ENCODE measurements at regions not wholly inside any gene's neighbourhood (a gene's known extent, or its start where the extent isn't known, plus 50 kb on each side); places are given as distances from the start of the nearest gene placed in this dataset.
"Not testable (repeated sequence)": the region's sequence is repeated elsewhere in the genome, so short reads cannot be mapped to it uniquely, and the experiment has no call there.

GRCh38 chr11:22920939-22921565 lies 60.8 kb upstream of the CCDC179 start:
- Mint-ChIP-seq H3K4me3 (no peak overlapping the region), H3K9me3 (no peaks in the 10 kb centered on the region), H3K27ac (no peak overlapping the region), H3K4me1 (no peaks in the 10 kb centered on the region), H3K36me3 (no peaks in the 10 kb centered on the region)
- ATAC-seq: peak; percentile 70
- no peak for DNase-seq (ENCODE audit: low spot score in 2 of 2)

GRCh38 chr11:22922672-22923071 lies 62.4 kb upstream of the CCDC179 start:
- no peak overlapping the region for H3K27ac Mint-ChIP-seq

GRCh38 chr11:22923561-22923960 lies 63.3 kb upstream of the CCDC179 start:
- H3K27ac Mint-ChIP-seq: no peak overlapping the region
- no peak for ATAC-seq
- no peak for DNase-seq (ENCODE audit: low spot score in 2 of 2)
- H3K4me1 Mint-ChIP-seq: no peaks in the 10 kb centered on the region
- H3K4me3 Mint-ChIP-seq: no peak overlapping the region
- no peaks in the 10 kb centered on the region for H3K9me3 Mint-ChIP-seq
- no peaks in the 10 kb centered on the region for H3K36me3 Mint-ChIP-seq

More at GRCh38 chr11:22922672-22923071, 62.4 kb upstream of the CCDC179 start:
- DNase-seq (ENCODE audit: low spot score in 2 of 2) (no peak), ATAC-seq (no peak)
- H3K4me3 Mint-ChIP-seq: no peak overlapping the region
- H3K4me1 Mint-ChIP-seq: no peaks in the 10 kb centered on the region
- no peaks in the 10 kb centered on the region for H3K9me3 Mint-ChIP-seq
- no peaks in the 10 kb centered on the region for H3K36me3 Mint-ChIP-seq

- Mint-ChIP-seq H3K4me3 (no peak overlapping the region), H3K36me3 (no peaks in the 10 kb centered on the region), H3K9me3 (no peaks in the 10 kb centered on the region), H3K27ac (no peak overlapping the region), H3K4me1 (no peaks in the 10 kb centered on the region)
- ATAC-seq: no peak
- DNase-seq (ENCODE audit: low spot score in 2 of 2): no peak
Measured at GRCh38 chr11:22926341-22926740, 66.1 kb upstream of the CCDC179 start.

- no peaks in the 10 kb centered on the region for H3K9me3 Mint-ChIP-seq
- DNase-seq (ENCODE audit: low spot score in 2 of 2) (no peak), ATAC-seq (no peak)
- H3K36me3 Mint-ChIP-seq: no peaks in the 10 kb centered on the region
- no peaks in the 10 kb centered on the region for H3K4me1 Mint-ChIP-seq
- no peak overlapping the region for H3K27ac Mint-ChIP-seq
- H3K4me3 Mint-ChIP-seq: no peak overlapping the region
Measured at GRCh38 chr11:22927793-22928192, 67.5 kb upstream of the CCDC179 start.

- no peak for ATAC-seq
- Mint-ChIP-seq H3K36me3 (no peaks in the 10 kb centered on the region), H3K27ac (no peak overlapping the region), H3K4me1 (no peaks in the 10 kb centered on the region), H3K9me3 (no peaks in the 10 kb centered on the region), H3K4me3 (no peak overlapping the region)
- no peak for DNase-seq (ENCODE audit: low spot score in 2 of 2)
Measured at GRCh38 chr11:22928207-22928917, 68.1 kb upstream of the CCDC179 start.

GRCh38 chr11:22930816-22931594 lies 70.7 kb upstream of the CCDC179 start:
- H3K9me3 Mint-ChIP-seq: no peaks in the 10 kb centered on the region
- DNase-seq (ENCODE audit: low spot score in 2 of 2): no peak
- no peak overlapping the region for H3K27ac Mint-ChIP-seq
- H3K36me3 Mint-ChIP-seq: no peaks in the 10 kb centered on the region
- ATAC-seq: peak; percentile 79
- H3K4me3 Mint-ChIP-seq: no peak overlapping the region
- no peaks in the 10 kb centered on the region for H3K4me1 Mint-ChIP-seq

GRCh38 chr11:22938691-22939090 lies 78.4 kb upstream of the CCDC179 start:
- H3K9me3 Mint-ChIP-seq: peaks cover 9% of the 10 kb centered on the region
- H3K4me3 Mint-ChIP-seq: no peak overlapping the region
- DNase-seq (ENCODE audit: low spot score in 2 of 2) (no peak), ATAC-seq (no peak)
- H3K36me3 Mint-ChIP-seq: no peaks in the 10 kb centered on the region
- no peak overlapping the region for H3K27ac Mint-ChIP-seq
- no peaks in the 10 kb centered on the region for H3K4me1 Mint-ChIP-seq

- H3K36me3 Mint-ChIP-seq; H3K27ac Mint-ChIP-seq; H3K4me3 Mint-ChIP-seq; H3K4me1 Mint-ChIP-seq; H3K9me3 Mint-ChIP-seq; ATAC-seq; DNase-seq (ENCODE audit: low spot score in 2 of 2): not testable (repeated sequence)
Measured at GRCh38 chr11:22941544-22941943, 81.3 kb upstream of the CCDC179 start.

- Mint-ChIP-seq H3K27ac (no peak overlapping the region), H3K4me1 (no peaks in the 10 kb centered on the region), H3K4me3 (no peak overlapping the region), H3K9me3 (peaks cover 6% of the 10 kb centered on the region), H3K36me3 (no peaks in the 10 kb centered on the region)
- no peak for ATAC-seq
- no peak for DNase-seq (ENCODE audit: low spot score in 2 of 2)
Measured at GRCh38 chr11:22957786-22958185, 97.5 kb upstream of the CCDC179 start.

GRCh38 chr11:22974251-22974650 lies 114.0 kb upstream of the CCDC179 start:
- Mint-ChIP-seq H3K9me3 (peaks cover 16% of the 10 kb centered on the region), H3K36me3 (no peaks in the 10 kb centered on the region), H3K27ac (no peak overlapping the region), H3K4me1 (no peaks in the 10 kb centered on the region), H3K4me3 (no peak overlapping the region)
- DNase-seq (ENCODE audit: low spot score in 2 of 2) (no peak), ATAC-seq (no peak)

- Mint-ChIP-seq H3K27ac (no peak overlapping the region), H3K9me3 (peaks cover 12% of the 10 kb centered on the region), H3K36me3 (no peaks in the 10 kb centered on the region), H3K4me1 (no peaks in the 10 kb centered on the region), H3K4me3 (no peak overlapping the region)
- DNase-seq (ENCODE audit: low spot score in 2 of 2) (no peak), ATAC-seq (peak; percentile 61)
Measured at GRCh38 chr11:22976146-22976545, 115.9 kb upstream of the CCDC179 start.

GRCh38 chr11:22982903-22983302 lies 122.6 kb upstream of the CCDC179 start:
- Mint-ChIP-seq H3K4me1 (no peaks in the 10 kb centered on the region), H3K36me3 (no peaks in the 10 kb centered on the region), H3K27ac (no peak overlapping the region), H3K4me3 (no peak overlapping the region), H3K9me3 (peaks cover 9% of the 10 kb centered on the region)
- ATAC-seq: no peak
- no peak for DNase-seq (ENCODE audit: low spot score in 2 of 2)

- peaks cover 17% of the 10 kb centered on the region for H3K9me3 Mint-ChIP-seq
- DNase-seq (ENCODE audit: low spot score in 2 of 2): no peak
- no peak for ATAC-seq
- no peaks in the 10 kb centered on the region for H3K36me3 Mint-ChIP-seq
- no peaks in the 10 kb centered on the region for H3K4me1 Mint-ChIP-seq
- H3K27ac Mint-ChIP-seq: no peak overlapping the region
- no peak overlapping the region for H3K4me3 Mint-ChIP-seq
Measured at GRCh38 chr11:22984045-22984444, 123.8 kb upstream of the CCDC179 start.

GRCh38 chr11:22989371-22989770 lies 129.1 kb upstream of the CCDC179 start:
- H3K4me3 Mint-ChIP-seq: no peak overlapping the region
- no peak overlapping the region for H3K27ac Mint-ChIP-seq
- H3K4me1 Mint-ChIP-seq: no peaks in the 10 kb centered on the region

GRCh38 chr11:22991196-22991595 lies 130.9 kb upstream of the CCDC179 start:
- DNase-seq (ENCODE audit: low spot score in 2 of 2): no peak
- H3K4me3 Mint-ChIP-seq: no peak overlapping the region
- no peaks in the 10 kb centered on the region for H3K4me1 Mint-ChIP-seq
- no peaks in the 10 kb centered on the region for H3K36me3 Mint-ChIP-seq
- H3K9me3 Mint-ChIP-seq: peaks cover 17% of the 10 kb centered on the region
- no peak overlapping the region for H3K27ac Mint-ChIP-seq
- no peak for ATAC-seq

More at GRCh38 chr11:22989371-22989770, 129.1 kb upstream of the CCDC179 start:
- H3K9me3 Mint-ChIP-seq: peaks cover 23% of the 10 kb centered on the region
- ATAC-seq (no peak), DNase-seq (ENCODE audit: low spot score in 2 of 2) (no peak)
- no peaks in the 10 kb centered on the region for H3K36me3 Mint-ChIP-seq
